C1 segment of cervical spinal cord (tissue), 14 donors: ENCODE measurements at regions not wholly inside any gene's neighbourhood (a gene's known extent, or its start where the extent isn't known, plus 50 kb on each side); places are given as distances from the start of the nearest gene placed in this dataset.
"Not testable (repeated sequence)": the region's sequence is repeated elsewhere in the genome, so short reads cannot be mapped to it uniquely, and the experiment has no call there.

ENCODE experiments used
- DNase-seq, 14 donors: peaks; one replicate each; lab custom pipeline; 2025; lab: John Stamatoyannopoulos, UW

GRCh38 chr12:37666069-37666781 lies 650.3 kb upstream of the ALG10B start:
- peak in 1 of 14 donors; percentile 1 for DNase-seq

- not testable (repeated sequence) for DNase-seq
Measured at GRCh38 chr12:37668557-37668956, 648.0 kb upstream of the ALG10B start.

- DNase-seq, result no peak
Measured at GRCh38 chr12:37672655-37673260, 643.8 kb upstream of the ALG10B start.

- DNase-seq, result no peak
Measured at GRCh38 chr12:37720846-37721245, 595.7 kb upstream of the ALG10B start.

GRCh38 chr12:37733856-37734255 lies 582.7 kb upstream of the ALG10B start:
- no peak for DNase-seq
